Stomach (tissue), 8 donors: ENCODE measurements at regions not wholly inside any gene's neighbourhood (a gene's known extent, or its start where the extent isn't known, plus 50 kb on each side); places are given as distances from the start of the nearest gene placed in this dataset.

Source experiments
- DNase-seq, 2 donors: peaks; one replicate each; pipeline versions ENCODE4 v3.0.0 to v3.0.0-alpha.2; 2013 to 2019
- H3K27ac ChIP-seq, 5 donors: fragments of 200-600 bp in 4 of 5; sonication (generic) in 4 of 5; one replicate each; pipeline ENCODE4 v1.5.1; 2013 to 2019; ENCODE audit warnings: mild to moderate bottlenecking in 1 of 5, moderate library complexity in 1 of 5
- H3K27me3 ChIP-seq, 3 donors: fragments of 200-600 bp; sonication (generic); one replicate each; pipeline ENCODE4 v1.5.1; 2017 to 2019; ENCODE audit warnings: mixed run types in 1 of 3
- H3K36me3 ChIP-seq, 4 donors: fragments of 200-600 bp; sonication (generic); 1 replicate in 3 of 4; 2 replicates in 1 of 4; pipeline ENCODE4 v1.5.1; 2016 to 2019
- H3K4me1 ChIP-seq, 4 donors: fragments of 200-600 bp; sonication (generic); one replicate each; pipeline ENCODE4 v1.5.1; 2016 to 2019
- H3K4me3 ChIP-seq, 4 donors: fragments of 200-600 bp; sonication (generic) in 3 of 4; one replicate each; pipeline ENCODE4 v1.5.1; 2016 to 2019; ENCODE audit warnings: mild to moderate bottlenecking in 1 of 4
- H3K9me3 ChIP-seq, 4 donors: fragments of 200-600 bp; sonication (generic); one replicate each; pipeline ENCODE4 v1.5.1; 2016 to 2019
- EP300 ChIP-seq: sonication (generic); formaldehyde crosslinking; IDR thresholded peaks from one replicate; pipeline ENCODE4 v1.6.1; 2017; ENCODE audit warnings: antibody characterized with exemption
- POLR2A ChIP-seq, 4 donors: fragments of 450-650 bp; IDR thresholded peaks; one replicate each; pipeline ENCODE4 v1.6.1; 2016; ENCODE audit warnings: antibody characterized with exemption in 4 of 4, control low read depth in 2 of 4, mild to moderate bottlenecking in 1 of 4, moderate library complexity in 1 of 4
- POLR2AphosphoS5 ChIP-seq, 3 donors: sonication (generic); formaldehyde crosslinking; IDR thresholded peaks; one replicate each; pipeline ENCODE4 v1.6.1; 2016; ENCODE audit warnings: antibody characterized with exemption in 3 of 3
- WGBS, 5 donors: extraction: QIAGEN DNeasy Blood & Tissue Kit in 3 of 5; methylation state at CpG; one replicate each; pipeline versions ENCODE4 v1.1.5 to v1.1.7; 2013 to 2018; 5-methylcytosine and 5-hydroxymethylcytosine counted together
- intact Hi-C: fragments of 100-400 bp; cut with DNase I; formaldehyde crosslinking; loops from one replicate; pipeline ENCODE4 v1.15.1; 2023; ENCODE audit warnings: low total_unique reads
- TF ChIP-seq, protein P1 (sequence below), 7 experiments: fragments of 450-650 bp in 4 of 7; fragments of 200-600 bp in 3 of 7; sonication (generic) in 3 of 7; IDR thresholded peaks; one replicate each; pipeline ENCODE4 v1.5.1; 2016 to 2019; ENCODE audit warnings: antibody characterized with exemption in 7 of 7, control low read depth in 2 of 7, mild to moderate bottlenecking in 1 of 7
- donor health status: healthy with polysubstance abuse.
- donor health status: Bipolar disorder and iron deficiency.
- donor health status: healthy.

DNA sequence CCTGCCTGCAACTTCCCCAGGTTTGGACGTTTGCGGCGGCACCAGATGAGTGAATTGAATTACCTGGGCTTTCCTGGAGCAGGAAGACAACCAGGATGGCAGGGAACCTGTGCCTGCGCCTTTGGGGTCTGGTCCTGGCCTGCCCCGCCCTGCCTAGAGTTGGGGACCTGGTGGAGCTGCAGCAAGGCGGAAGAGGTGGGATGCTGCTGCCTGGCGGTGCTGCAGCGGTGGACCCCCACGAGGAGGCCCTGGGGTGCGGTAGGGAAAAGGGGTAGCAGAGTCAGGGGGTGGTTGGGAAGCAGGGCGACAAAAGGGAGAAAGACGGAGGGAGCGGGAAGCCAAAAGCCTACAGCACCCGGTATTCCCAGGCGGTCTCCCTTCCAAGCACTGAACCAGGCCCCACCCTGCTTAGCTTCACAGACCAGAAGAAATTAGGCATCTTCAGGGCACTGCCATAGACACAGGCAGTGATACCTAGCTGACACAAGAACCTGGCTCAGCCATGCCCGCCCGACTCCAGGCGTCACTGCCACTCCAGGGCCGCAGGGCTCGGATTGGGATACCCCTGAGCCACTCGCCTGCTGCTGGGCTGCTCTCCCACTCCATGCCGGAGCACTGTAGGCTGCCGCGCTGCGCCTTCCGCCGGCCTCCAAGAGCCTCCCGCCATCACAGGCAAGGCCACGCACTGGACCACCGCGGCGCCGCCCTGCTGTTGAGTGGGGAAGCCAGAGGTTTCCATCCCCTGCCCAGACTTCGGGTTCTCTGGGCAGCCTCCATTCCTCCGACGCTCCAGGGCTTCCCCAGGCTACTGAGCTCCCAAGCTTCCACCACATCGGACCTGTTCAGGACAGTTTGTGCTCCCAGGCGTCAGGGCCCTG, 155.2 kb upstream of the ALG10B start:
- Histone ChIP-seq H3K27me3 (no peaks in the 10 kb centered on the region), H3K9me3 (peaks cover 0 to 40% (median 0%) of the 10 kb centered on the region in 4 donors), H3K36me3 (no peaks in the 10 kb centered on the region), H3K27ac (no peak overlapping the region), H3K4me1 (no peaks in the 10 kb centered on the region), H3K4me3 (no peak overlapping the region)
- intact Hi-C loops, result no loop called here
- TF ChIP-seq POLR2A (IDR thresholded peaks at IDR 0.05) (no peak), EP300 (no peak), POLR2AphosphoS5 (IDR thresholded peaks at IDR 0.05) (no peak)
- TF ChIP-seq, protein P1, sequence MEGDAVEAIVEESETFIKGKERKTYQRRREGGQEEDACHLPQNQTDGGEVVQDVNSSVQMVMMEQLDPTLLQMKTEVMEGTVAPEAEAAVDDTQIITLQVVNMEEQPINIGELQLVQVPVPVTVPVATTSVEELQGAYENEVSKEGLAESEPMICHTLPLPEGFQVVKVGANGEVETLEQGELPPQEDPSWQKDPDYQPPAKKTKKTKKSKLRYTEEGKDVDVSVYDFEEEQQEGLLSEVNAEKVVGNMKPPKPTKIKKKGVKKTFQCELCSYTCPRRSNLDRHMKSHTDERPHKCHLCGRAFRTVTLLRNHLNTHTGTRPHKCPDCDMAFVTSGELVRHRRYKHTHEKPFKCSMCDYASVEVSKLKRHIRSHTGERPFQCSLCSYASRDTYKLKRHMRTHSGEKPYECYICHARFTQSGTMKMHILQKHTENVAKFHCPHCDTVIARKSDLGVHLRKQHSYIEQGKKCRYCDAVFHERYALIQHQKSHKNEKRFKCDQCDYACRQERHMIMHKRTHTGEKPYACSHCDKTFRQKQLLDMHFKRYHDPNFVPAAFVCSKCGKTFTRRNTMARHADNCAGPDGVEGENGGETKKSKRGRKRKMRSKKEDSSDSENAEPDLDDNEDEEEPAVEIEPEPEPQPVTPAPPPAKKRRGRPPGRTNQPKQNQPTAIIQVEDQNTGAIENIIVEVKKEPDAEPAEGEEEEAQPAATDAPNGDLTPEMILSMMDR (IDR thresholded peaks at IDR 0.05), result no peak
- whole genome bisulfite sequencing, 5 donors, result 91 to 95% (median 92%) methylated on average over 35 to 38 of the region's 38 CpGs
- DNase-seq, result no peak

DNA sequence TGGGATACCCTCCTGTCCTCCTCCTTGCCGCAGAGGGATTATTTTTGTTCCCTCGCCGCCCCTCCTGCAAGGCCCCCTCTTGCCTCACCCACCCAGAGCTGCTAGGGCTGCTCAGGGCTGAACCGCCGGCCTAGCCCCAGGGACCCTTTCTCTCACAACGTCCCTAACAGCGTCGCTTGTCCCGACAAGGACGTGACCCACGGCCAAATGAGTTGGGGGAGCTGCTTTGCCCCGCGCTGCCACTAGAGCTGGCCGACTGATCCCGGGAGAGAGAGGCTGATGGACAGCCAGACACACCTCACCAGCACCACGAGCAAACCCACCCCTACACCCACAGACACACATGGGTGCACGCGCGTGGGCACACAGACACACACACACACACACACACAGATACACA, 154.6 kb upstream of the ALG10B start:
- Histone ChIP-seq H3K9me3 (peaks cover 0 to 40% (median 0%) of the 10 kb centered on the region in 4 donors), H3K36me3 (no peaks in the 10 kb centered on the region), H3K4me1 (no peaks in the 10 kb centered on the region), H3K27me3 (no peaks in the 10 kb centered on the region), H3K4me3 (no peak overlapping the region), H3K27ac (no peak overlapping the region)
- intact Hi-C loops, result no loop called here
- TF ChIP-seq POLR2AphosphoS5 (IDR thresholded peaks at IDR 0.05) (no peak), EP300 (no peak), POLR2A (IDR thresholded peaks at IDR 0.05) (no peak)
- TF ChIP-seq, protein P1 (IDR thresholded peaks at IDR 0.05), result no peak
- no peak for DNase-seq
- 82 to 93% (median 92%) methylated on average over 19 of the region's 19 CpGs for WGBS, 5 donors

DNA sequence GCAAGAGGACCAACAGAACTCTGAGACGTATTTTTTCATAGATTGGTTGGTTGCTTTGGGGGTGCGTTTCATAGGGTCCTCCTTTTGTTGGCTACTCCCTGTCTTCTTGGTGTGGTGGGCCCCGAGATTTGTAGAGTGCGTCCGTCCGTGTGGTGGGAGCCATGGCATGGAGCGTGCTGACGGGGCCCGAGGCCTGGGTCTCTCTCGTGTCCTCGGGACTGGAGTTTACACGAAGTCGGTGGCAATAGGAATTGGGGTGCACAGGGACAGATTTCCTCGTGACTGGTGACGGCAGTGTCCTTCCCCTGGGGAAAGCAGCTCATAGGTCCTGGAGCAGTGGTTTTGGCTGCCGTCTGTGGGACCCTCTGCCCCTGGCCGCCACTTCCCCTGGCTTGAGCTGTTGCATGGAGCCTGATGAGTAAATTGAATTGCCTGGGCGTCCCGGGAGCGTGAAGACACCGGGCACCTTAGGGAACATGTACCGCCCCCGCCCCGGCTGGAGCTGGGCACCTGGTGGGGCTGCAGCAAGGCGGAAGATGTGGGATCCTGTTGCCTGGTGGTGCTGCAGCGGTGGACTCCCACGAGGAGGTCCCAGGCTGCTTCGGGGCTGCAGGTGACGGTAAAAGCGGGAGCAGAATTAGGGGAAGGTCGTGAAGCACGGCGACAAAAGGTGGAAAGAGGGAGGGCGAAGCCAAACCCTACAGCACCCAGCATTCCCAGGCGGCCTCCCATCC, 153.7 kb upstream of the ALG10B start:
- peaks cover 0 to 38% (median 0%) of the 10 kb centered on the region in 4 donors for H3K9me3 ChIP-seq
- WGBS, 5 donors, result 88 to 94% (median 92%) methylated on average over 31 to 35 of the region's 35 CpGs
- no peak overlapping the region for H3K27ac ChIP-seq
- no peak overlapping the region for H3K4me3 ChIP-seq
- DNase-seq, result no peak
- H3K4me1 ChIP-seq, result no peaks in the 10 kb centered on the region
- H3K36me3 ChIP-seq, result no peaks in the 10 kb centered on the region
- H3K27me3 ChIP-seq, result no peaks in the 10 kb centered on the region
- TF ChIP-seq, protein P1 (IDR thresholded peaks at IDR 0.05), result no peak
- no peak for TF ChIP-seq POLR2AphosphoS5 (IDR thresholded peaks at IDR 0.05)
- intact Hi-C loops, result no loop called here

DNA sequence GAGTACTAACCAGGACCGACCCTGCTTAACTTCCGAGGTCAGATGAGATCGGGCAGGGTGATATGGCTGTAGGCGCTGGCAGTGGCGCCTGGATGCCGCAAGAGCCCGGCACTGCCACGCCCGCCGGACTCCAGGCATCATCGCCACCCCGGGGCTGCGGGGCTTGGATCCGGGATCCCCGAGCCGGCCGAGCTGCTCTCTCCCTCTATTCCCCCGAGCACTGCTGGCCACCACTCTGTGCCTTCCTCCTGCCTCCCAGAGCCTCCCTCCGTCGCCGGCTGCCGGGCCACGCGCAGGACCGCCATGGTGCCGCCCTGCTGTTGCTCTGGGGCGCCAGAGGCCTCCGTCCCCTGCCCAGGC, 153.2 kb upstream of the ALG10B start:
- no peaks in the 10 kb centered on the region for H3K27me3 ChIP-seq
- intact Hi-C loops, result no loop called here
- DNase-seq, result no peak
- TF ChIP-seq, protein P1 (IDR thresholded peaks at IDR 0.05), result no peak
- TF ChIP-seq EP300 (no peak), POLR2AphosphoS5 (IDR thresholded peaks at IDR 0.05) (no peak), POLR2A (IDR thresholded peaks at IDR 0.05) (no peak)
- WGBS, 5 donors, result 73 to 92% (median 90%) methylated on average over 18 to 28 of the region's 28 CpGs
- no peaks in the 10 kb centered on the region for H3K36me3 ChIP-seq
- H3K4me3 ChIP-seq, result no peak overlapping the region
- no peaks in the 10 kb centered on the region for H3K4me1 ChIP-seq
- no peak overlapping the region for H3K27ac ChIP-seq
- peaks cover 0 to 35% (median 0%) of the 10 kb centered on the region in 4 donors for H3K9me3 ChIP-seq
